HG03354 (cell line): ENCODE measurements at regions not wholly inside any gene's neighbourhood (a gene's known extent, or its start where the extent isn't known, plus 50 kb on each side); places are given as distances from the start of the nearest gene placed in this dataset.

ENCODE experiments used
- ATAC-seq: cut with Tn5 transposase; IDR thresholded peaks from one replicate; pipeline ENCODE4 v1.9.1; 2021; ENCODE audit warnings: mild to moderate bottlenecking; ENCODE audit not compliant: unreplicated experiment, poor library complexity, severe bottlenecking

DNA sequence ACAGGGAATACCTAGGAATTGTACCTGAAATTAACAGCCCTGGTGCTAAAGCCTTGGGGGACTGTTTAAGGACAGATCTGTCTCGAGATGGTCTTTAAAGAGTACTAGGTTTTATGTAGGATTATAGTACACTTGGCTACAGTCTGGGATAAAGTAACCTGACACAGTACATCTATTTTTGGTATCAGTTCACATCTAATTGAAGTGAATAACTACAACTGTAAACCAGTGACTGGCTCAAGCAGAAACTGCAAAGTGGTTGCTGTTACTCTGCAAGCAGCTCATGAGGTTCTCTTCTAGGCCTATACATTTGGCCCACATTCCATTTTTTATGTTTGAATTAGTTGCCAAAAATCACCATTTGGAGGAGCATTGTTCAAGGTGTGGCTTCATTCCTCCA lies 320.8 kb upstream of the USP25 start:
- no peak for ATAC-seq

DNA sequence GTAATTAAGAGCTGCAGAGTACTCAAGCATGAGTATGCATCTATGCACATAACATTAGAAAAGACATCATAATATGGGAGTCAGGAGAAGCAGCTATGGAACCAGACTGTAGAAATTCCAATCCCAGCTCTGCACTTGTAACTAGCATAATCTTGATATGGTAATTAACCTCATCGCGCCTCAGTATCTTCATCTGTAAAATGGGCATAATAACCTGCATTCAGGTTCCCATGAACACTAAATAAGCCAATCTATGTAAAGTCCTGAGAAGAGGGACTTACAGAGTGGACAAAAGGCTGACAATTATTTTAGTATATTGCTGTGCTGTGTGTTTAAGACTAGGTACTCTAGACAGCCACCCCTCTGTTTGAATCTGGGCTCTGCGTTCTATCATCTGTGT lies 318.9 kb upstream of the USP25 start:
- no peak for ATAC-seq

DNA sequence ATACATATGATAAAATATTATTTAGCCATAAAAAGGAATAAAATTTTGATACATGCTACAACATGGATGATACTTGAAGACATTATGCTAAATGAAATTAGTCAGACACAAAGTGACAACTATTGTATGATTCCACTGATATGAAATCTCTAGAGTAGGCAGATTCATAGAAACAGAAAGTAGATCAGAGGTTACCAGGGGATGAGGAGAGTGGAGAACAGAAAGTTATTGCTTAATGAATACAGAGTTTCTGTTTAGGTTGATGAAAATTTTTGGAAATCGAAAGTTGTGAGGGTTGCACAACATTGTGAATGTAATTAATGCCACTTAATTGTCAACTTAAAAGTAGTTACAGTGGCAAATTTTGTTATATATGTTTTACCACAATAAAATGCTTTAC lies 315.7 kb upstream of the USP25 start:
- ATAC-seq = no peak

DNA sequence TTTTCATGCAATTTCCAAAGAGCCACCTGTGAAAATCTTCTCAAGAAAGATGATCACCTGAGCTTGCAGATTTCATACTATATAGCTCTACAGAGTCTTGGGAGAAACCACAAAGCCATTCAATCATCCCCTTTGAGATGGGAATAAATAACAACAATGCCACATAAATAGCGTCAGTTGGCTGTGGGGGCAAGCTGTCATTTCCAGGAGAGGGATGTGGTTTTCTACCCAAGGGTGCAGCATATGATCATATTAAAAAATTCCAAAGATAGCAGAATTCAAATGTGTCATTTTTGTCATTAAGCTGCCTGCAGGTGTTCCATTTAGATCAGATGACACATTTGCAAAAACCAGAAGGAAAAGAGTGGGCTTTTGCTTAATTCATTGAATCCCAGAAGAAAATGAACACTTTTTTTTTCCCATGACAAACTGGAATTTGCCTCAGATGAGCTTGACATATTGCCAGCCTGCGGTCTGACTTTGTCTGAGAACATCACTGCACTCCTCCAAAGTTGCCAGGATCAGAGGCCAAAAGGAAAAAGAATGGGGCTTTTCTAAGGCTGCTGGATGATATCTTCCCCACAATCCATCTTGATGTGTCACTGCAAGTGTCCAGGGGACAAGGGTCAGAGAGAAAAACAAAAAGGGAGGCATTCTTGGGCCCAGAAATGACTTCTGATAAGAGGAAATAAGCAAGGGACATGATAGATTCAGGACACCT lies 314.1 kb upstream of the USP25 start:
- no peak for ATAC-seq

DNA sequence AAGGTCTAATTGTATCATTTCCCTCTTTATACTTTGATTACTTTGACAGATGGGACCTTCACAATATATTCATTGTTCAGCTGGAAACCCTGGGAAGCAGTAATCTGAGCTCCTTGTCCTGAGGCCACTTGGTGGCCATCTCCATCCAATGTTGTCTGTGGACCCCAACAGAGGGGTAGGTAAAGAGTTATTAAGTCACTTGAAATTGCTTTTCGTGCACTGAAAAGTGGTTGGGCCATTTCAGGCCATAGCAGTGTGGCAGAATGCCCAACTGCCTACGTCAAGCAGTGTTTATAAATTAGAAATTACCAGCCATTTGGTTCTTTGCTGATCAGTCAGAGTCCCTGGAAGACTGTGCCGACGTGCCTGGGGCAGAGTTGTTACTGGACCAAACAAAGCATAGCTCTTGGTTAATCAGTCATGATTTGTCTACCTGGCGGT lies 308.3 kb upstream of the USP25 start:
- no peak for ATAC-seq

DNA sequence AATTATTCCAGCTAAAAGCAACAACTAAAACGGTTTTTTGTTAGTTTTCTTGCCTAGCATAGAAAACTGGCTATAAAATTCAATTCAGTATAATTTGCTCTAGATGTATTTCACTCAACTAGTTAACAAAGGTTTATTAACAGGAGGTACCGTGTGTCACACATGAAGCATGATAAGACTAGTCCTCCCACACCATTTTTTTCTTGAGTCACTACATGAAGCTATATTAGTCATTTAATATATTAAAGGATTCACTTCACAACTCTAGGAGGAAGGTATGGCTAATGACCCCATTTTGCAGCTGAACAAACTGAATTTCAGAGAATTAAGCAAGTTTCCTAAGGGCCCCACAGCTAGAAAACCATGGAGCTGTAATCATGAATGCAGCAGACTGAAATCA lies 307.8 kb upstream of the USP25 start:
- no peak for ATAC-seq

DNA sequence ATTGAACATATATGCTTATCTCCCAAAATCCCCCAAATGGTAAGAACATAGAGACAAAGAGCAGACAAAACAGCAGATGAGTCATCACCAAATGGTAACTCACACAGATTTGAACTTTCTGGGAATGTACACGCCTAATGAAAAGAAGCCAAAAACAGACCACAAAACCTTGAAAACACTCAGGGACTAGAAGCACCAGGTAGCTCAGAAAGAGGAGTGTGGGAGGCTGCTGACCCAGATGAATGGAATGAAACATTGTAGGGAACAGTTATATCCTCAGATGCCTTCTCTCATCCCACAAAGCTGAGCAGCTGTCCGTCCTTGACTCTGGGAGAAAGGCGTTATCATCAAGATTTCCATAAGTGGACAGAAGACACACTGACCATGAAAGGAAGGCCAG lies 307.0 kb upstream of the USP25 start:
- no peak for ATAC-seq

DNA sequence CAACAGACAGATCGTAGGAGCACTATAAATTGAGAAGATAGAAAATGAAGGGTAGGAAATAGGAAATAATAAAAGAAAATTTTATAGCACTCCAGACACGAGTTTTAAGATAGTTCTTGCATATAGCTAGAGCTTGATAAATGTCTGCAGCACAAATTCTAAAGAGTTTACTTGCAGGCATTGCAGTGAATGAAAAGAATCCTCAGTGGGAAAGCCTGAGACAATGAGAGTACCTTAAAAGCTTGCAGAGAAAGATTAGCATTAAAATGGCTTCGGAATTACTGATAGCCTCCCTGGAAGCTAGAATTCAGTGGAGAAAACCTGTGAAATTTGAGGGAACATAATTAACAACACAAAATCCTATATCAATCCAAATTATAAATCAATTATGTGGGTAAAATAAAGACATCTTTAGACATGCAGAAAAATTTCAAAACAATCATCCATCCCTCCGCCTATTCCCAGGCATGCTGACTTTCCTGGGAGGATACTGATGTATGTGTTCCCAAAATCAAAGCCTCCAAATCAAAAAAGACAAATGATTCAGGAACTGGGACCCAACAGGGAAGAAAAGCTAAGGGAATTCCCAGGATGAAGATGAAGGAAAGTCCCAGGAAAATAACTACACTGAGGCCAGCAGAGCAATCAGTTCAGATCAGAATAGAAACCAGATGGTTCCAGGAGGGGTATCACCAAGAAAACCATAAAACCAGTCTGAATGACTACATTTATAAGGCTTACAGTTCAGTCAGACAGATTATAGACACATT lies 305.9 kb upstream of the USP25 start:
- no peak for ATAC-seq

DNA sequence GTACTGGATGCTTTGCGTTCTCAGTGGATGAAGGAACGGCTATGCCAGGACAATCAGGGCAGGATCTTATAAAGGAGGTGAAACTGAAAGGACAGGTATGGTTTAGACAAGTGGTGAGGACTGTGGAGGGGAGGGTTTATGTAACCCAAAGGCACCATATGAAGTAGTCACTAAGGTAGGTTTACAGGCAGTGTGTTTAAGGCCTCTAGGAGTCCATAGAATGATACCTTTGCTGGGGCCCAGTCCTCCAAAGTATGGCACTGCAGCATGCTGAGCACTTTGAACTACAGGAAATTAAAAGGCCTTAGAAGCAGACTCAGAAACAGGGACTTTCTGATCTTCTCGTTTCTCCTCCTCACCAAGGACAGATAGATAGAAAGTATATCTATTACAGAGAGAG lies 304.7 kb upstream of the USP25 start:
- no peak for ATAC-seq

DNA sequence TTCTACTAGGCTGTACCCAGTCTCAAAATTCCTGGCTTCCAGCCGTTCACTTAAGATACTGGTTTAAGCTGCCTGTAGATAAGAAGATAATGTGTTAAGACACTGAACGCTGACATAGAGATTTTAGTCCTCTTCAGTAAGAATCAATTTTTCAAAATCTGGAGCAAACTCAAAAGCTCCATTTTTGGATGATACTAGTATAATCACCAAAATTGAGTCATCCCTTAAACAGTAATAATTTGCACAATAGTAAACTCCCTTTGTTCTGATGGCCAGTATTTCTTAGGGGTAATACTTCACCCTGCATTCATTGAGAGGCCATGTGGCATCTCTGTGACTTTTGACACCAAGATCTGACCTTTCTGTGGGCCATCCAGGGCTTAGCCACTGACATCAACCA lies 299.8 kb upstream of the USP25 start:
- no peak for ATAC-seq

DNA sequence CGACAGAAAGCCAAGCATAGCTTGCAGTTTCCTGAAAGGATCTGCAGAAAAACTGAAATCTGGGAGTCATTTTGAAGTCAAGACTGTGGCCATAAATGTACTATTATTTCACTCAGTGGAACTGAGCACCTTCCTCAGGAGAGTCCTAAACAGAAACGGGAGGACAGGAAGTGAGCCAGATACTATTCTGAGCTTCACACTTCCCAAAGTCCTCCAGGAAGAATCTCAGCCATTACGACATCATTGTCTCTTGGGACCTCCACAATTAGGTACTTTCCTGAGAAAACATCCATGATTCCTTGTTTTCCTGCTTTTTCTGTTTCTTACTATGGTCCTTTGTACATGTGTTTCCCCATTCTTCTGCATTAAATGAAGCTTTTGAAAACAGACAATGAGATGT lies 299.2 kb upstream of the USP25 start:
- no peak for ATAC-seq

DNA sequence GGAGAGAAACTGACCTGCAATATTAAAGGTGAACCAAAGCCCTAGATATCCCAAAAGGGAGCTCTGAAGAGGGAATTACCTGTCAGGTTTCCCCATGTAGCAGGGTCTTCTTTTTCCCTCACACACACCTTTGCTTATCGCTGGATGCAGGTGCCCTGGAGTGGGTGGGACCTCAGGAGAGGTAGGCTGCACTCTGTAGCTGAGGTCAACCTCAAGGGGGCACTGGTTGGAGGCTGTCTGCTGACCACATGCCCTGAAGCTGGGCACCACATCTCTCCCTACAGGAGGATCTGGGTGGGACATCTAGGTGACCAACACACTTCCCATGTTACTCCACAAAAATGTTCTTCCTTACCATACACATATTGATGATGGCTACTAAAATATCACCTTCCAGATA lies 298.7 kb upstream of the USP25 start:
- no peak for ATAC-seq

DNA sequence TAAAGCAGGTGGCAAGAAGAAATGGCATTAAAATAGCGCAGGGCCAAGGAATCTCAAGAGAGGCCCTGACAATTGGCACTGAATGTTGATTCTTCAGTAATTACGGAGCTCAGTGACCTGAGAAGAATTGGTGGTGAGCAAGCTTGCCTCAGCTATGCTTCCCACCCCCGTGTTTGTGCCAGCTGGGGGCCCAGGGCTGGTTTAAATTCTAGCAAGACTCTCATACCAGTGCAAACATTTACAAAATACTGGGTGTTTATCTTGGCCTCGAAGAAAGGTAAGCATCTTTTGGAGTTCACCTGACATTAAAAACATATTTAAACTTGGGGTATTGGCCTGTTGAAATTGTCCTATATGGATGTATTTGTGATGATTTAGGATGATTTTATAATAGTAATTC lies 296.7 kb upstream of the USP25 start:
- ATAC-seq = no peak

DNA sequence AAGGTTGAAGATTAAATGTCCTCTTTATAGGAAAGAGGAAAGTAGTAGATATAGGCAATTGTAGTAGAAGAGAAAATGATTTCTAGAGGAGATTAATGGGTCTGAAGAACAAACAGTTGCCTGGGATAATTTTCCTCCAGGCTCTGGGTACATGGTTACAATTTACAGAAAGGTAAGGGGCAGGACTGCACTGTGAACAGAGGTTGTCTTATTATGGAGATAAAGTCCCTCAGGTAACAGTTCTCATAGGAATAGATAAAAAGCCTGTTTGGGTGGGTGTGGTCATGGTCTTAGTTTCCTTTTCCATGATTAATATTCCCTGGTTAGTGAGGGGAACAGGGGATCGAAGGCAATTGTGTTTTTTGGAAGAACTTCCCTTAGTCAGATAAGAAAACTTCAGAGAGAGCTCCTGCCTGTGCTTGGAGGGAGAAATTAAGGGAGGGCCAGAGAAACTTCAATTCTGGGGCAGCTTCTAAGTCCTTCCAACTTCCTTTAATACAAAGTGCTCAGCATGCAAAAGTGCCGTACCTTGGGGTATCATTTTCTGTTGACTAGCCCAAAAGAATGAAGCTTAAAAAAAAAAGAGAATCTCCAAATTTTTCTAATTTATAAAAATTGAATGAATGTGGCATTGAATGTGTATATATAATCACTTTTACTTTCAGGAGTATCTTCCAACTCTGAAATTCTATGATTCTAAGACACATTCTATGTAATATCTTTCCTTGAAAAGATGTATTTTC lies 295.4 kb upstream of the USP25 start:
- ATAC-seq = no peak

DNA sequence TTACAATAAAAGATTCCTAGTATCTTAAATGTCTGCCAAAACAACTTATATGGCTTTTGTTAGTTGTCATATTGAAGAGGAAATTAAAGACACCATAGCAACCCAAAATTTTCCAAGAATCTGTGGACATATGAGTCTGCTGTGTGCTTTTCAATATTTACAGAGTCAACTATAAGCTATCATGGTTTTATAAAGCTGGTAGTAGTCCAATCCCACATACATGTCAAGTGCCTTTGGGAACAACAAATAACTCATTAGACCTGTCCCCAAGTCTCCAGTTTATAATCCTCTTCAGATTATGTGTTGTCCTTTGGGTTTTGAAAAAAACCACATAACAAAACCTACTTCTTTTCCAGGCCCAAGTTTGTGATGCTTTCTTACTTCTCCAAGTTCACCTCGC lies 293.8 kb upstream of the USP25 start:
- ATAC-seq = no peak

DNA sequence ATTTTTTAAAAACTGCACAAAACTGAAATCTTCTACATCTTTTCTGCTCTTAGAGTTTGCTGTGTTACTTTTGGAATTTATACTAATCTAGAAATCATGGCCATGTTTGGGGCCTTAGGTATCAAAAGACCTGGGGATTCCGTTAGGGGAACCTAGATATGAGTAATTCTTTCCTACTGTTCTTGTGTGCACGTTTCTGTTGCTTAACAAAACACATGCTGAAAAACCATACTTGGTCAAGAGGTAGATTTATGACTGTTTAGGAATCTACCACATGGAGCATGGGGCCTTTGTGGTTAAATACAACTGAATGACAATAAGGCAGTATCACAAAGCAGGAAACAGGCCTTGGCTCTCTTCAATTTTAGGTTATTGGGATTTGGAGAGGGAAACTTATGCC lies 291.9 kb upstream of the USP25 start:
- ATAC-seq = peak; percentile 76

DNA sequence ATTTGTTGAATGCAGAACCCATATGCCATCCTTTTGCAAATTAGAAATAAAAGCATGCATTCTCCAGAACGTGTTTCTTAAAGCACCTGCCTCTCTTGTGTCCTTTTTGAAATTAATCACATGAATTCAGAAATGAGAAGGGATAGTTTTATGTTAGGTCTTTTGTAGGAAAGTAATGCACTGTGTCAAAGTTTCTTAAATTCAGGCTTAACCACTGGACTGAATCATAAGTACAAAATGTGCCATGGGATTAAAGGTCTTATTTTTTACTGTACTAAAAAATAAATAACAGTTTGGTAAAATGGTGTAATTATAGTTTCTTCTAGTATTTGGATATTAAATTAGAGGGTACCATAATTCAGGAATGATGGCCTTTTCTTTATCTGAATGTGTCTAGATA lies 290.1 kb upstream of the USP25 start:
- ATAC-seq = no peak

DNA sequence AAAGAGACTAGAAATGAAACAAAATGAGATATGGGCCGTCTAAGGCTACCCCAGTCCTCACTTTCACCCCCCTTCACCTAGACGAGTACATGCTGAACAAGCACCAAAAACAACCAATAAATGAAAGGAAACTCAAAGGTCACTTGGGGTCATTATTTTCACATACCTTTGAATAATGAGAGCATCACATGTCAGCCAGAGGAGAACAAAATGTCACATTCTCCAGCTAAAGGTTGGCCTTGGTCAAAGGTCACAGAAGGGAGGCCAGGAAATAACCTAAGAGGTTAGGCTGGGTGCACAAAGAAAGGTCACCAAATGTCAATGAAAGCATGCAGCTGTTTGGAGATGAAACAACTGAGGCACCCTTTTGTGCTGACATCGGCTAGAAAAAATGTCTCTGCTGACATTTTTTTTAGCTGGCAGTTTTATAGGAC lies 288.7 kb upstream of the USP25 start:
- ATAC-seq = no peak

DNA sequence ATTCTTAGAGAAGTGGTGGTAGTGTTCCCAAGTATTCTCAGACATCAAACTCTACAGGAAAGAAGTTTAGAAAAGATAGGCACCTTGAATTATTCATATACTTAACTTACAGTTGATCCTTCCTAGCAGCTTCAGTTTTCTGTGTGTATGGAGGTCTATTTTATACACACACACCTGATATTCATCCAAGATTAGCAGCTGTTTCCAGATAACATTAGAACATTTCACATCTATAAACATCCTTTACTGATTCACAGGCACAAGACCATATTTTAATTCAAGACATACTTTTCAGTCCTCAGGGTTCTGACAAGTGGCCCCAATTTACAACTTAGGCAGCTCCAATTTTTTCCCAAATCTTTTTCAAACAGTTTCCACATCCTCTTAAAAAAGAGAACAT lies 287.8 kb upstream of the USP25 start:
- no peak for ATAC-seq

DNA sequence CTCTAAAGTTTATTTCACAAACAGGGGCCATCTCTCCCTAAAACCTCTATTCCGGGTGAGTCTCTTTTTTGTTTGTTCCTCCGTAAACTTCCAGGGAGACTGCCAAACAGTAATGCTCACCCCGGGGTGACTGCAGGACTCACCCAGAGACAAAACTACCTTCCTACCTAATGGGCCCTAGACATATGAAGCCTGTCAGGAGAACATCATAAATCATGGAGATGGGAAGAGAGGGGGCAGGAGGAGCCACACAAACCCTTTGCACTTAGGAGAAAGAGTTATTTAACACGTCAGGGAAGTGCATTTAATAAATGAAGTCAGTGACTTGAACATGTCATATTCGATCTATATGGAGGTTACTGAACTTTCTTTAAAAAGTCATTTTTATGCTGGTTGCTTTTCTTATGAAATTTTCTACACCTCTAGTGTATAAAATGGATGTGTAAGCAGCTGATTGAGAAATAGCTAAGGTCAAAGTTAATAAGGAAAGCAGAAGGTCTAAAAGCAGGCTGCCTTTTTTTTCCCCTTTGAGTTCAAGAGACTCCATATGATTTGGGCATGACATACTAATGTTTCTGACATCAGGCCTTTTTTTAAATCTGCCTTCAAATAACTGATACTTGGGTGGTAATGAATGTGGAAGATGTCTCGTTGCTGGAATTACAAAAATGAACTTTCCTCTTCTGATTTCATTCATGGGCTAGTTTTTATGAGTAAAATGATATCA lies 286.9 kb upstream of the USP25 start:
- ATAC-seq = no peak
